ENCODE measurements at regions not wholly inside any gene's neighbourhood (a gene's known extent, or its start where the extent isn't known, plus 50 kb on each side); places are given as distances from the start of the nearest gene placed in this dataset.
"Not testable (repeated sequence)": the region's sequence is repeated elsewhere in the genome, so short reads cannot be mapped to it uniquely, and the experiment has no call there.

DNA sequence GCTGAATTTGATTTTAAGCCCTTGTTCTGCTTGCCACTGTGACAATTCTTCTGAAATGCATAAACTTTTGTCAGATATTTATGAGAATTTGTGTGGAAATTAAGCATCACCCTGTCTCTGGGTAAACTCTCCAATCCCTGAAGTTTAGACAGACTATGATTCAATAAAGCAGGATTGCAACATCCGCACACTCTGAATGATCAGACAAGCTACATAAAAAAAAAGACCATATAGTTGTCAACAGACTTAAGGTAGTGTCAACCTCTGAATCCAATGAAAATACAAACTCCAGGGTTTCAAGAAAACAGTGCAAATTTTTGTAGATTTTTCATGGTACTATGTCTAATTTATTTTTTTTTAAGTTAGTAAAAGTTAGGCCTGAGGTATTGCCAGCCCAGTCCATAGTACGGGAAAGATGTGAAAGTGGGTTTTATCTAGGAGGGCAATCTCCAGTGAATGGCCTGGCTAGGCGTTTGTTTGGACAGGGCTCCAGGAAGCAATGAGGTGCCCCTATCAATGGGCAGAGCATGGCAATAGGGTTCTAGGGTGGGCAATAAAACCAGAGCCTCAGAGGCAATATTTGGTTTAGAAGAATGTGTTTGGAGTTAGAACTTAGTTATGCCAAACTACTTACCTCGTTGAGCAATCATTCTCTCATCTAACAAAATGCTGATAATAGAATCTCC is 762.6 kb upstream of the SEMA6A start:
- no peak for DNase-seq

DNA sequence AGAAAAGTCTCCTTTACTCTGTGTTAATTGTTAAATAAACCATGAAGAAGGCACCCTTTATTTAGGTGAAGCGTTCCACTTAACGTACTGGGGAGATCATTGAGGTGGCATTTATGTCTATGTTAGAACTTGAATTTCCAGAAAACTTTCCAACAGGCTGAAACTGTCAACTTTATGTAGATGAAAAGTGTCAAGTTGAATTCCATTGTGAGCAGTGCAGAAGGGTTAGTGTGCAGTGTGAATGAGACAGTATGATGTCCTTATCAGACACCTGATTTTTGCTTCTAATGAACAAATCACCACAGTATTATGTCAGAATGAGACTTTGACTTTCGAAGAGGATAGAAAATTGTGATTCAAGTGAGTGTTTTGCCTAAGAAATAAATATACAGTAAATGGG is 761.6 kb upstream of the SEMA6A start:
- DNase-seq = no peak

DNA sequence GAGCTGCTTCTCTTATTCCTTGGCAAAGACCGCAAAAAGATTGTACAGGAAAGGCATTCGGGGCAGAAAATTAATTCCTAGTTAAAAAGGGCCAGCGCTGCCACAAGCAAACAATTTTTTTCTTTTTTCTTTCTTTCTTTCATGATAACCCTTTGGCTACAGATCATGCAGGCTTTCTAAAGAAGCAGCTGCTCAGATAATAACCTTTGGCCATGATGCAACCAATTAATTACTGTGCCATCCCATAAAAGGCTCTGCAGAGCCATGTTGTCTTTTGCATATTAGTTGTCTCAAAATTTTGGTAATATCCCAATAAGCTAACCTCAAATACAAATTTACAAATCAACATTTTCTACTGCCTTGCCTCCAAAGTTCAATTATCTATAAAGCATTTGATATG is 758.4 kb upstream of the SEMA6A start:
- DNase-seq = no peak

DNA sequence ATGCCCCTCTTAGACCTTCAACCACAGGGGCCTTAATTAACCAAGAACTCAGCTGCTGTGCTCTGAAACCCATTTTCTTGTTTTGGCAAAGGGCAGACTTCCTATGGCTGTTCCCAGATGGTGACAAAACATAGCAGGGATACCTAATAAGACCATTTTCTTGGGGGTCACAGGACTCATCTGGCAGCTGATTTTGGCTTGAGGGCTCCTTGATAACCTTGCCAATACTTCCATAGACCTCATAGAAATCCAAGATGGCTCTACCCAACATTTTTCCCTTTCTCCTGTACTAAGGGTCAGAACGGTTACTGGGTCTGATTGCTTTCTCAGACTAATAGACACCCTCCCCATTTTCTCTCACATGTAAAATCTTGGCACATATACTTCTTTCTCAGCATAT is 757.7 kb upstream of the SEMA6A start:
- no peak for DNase-seq

DNA sequence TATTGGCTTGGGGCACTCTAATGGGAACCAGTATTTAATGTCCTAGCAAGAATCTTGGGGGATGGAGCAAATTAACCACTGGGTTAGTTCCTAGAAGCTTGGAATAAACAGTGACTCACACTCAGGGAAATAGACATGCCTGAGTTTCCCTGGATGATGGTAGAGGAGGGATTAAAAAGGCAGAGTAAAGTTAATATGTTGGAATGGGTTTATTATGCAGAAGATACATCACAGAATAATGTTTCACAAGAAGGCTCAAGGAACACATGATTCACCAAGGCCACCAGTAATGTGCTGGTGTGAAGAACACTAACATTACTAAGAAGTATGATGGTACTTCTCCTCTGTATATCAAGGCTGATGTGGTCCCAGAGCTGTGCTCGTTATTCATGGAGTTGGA is 752.9 kb upstream of the SEMA6A start:
- no peak for DNase-seq

DNA sequence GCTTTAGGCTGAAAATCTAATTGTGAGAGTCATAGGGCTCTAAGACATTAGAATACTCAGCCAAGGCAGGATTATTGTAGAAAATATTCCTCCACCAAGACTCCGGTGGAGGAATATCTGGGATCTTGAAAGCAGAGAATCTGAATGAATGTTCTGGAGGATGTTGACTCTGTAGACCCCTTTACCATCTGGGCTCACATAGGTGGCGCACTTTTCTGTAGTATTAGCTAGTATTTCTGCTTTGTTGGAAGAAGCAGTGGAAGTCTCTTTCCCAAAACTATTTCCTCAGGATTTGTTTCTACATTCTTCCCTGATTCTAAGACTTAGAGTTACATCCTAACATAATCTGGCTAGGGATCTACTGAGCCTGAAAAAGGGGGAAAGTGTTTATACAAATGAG is 752.4 kb upstream of the SEMA6A start:
- DNase-seq = no peak

DNA sequence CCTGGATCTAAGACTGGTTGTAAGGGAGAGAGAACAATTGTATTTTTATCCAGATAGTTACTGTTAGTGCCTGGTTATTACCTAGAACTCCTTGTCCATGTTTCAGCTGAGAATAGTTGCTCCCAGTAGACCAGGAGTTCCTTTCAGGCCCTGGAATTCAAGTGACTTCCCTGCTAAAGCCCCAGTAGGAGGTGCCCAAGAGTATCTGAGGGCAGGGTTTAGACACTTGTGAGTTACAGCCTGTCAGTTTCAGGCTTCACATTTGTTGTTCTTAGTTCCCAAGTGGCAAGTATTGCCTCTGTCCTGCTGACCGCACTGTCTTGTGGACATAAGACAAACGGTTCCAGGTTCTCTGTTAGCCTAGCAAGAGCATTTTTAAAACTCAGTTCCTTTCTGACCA is 743.9 kb upstream of the SEMA6A start:
- no peak for DNase-seq

DNA sequence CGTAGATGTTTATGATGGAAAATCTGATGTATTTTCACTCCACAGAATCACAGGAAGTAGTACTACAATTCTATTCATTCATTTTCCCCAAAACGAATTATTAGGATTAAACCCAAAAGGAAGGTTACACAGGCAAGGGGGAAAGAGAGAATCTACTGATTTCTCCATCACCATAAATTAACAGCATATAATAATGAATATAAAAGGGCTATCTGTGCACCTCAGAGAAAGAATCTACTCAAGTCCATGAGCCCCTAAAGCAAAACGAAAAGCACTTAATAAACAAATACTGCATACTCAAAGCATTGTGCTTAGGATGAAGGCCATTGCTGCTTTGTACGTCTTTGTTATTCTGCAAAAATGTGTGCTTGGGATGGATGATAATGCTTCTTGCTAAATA is 740.5 kb upstream of the SEMA6A start:
- no peak for DNase-seq

DNA sequence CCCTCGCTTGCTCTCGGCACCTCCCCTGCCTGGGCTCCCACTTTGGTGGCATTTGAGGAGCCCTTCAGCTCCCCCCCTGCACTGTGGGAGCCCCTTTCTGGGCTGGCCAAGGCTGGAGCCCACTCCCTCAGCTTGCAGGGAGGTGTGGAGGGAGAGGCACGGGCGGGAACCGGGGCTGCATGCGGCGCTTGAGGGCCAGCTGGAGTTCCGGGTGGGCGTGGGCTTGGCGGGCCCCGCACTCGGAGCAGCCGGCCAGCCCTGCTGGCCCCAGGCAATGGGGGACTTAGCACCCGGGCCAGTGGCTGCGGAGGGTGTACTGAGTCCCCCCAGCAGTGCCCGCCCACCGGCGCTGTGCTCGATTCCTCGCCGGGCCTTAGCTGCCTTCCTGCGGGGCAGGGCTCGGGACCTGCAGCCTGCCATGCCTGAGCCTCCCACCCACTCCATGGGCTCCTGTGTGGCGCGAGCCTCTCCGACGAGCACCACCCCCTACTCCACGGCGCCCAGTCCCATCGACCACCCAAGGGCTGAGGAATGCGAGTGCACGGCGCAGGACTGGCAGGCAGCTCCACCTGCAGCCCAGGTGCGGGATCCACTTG is 730.0 kb upstream of the SEMA6A start:
- DNase-seq = not testable (repeated sequence)

DNA sequence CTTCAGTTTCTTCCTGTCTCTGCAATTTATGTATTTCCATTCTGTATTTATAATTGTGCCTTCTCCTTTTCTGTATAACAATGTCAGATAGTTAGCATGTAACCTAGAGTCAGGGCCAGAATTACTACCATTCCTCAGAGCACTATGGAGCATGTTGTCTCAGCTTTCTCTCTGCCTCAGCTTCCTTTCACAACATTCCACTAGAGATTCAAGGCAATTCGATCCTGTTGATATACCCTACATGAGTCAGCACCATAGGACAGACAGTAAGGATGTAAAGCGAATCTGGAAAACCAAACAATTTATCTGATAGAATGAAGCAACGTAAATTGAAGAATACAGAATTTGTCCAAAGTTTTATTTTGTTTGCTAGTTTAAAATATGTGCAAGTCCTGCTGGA is 728.3 kb upstream of the SEMA6A start:
- no peak for DNase-seq

DNA sequence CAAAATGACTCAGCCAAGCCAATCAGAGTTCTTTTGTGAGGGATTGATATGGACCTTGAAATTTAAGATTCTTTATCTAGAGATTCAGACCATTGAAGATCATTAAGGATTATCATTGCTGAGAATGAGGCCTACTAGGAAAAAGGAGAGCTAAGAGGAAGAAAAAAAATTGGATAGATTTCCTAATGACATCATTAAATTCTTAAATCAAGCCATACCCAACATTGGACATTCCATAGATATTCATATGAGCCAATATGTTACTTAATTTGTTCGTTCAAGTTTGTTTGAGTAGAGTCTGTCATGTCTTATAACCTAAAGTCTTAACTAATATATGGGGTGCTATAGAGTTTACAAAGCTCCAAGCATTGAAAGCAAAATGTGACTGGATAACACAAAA is 727.9 kb upstream of the SEMA6A start:
- DNase-seq = no peak

DNA sequence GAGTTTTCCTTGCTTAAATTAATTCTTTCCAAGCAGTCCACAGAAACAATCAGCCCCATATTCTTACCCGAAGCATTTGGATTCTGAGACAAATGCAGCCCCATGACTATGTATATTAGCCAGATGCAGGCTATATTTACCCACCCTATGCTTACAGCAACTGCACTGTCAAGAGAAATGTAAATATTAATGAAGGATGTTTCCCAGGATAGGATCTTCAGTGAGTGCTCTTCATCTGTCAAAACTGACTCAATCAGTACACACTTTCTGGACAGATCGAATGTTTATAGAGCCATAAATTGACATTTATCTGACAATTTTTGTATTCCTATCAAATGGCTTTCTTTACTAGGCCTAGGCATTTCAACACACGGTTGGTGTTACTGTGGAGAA is 725.3 kb upstream of the SEMA6A start:
- no peak for DNase-seq

DNA sequence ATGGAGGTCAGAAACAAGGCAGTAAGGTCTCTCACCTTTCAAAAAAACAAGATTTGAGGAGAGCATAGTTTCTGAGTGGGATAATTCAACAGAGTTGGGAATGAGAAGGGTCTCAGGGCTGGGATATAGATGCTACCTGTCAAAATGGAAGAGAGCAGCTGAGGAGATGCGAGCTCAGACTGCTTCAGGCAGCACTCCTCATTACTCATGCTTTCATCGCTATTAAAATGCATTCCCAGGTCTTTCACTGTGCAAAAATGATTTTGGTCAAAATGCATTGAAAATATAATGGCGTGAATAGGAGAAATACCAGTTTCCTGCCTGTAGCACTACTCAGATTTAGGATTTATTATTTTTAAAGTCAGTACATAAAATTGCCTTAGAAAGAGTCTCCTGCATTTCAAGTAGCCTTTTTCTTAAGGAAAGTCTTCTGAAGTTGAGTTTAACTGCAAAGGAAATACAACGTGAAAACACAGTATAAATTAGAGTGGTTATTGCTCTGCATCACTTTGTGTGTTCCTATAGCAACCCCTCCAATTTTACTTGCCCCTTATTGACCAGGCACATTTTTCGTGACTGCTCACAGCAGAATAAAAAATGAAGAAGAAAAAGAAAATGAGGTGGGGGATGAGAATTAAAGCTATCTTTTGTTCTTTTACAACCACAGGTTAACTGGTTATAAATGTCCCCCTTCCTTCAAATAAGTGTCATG is 724.8 kb upstream of the SEMA6A start:
- DNase-seq = no peak

DNA sequence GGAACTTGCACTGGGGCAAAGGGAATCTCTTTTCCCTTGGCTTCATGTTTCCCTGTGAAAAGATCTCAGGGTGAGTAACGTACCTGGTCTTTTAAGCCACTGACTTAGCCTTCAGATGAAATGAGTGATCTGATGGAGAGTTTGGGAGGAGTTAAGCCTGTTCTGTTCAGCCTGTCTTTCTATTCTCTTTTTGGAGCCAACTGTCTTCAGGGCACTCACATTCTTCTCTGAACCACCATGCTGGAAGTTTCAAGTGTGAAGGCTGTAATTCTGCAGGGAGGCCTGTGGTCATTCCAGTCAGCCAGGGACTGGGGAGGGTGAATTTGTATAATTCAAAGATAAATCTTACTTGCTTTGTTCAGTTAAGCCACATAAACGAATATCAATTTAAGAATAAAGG is 722.2 kb upstream of the SEMA6A start:
- no peak for DNase-seq

DNA sequence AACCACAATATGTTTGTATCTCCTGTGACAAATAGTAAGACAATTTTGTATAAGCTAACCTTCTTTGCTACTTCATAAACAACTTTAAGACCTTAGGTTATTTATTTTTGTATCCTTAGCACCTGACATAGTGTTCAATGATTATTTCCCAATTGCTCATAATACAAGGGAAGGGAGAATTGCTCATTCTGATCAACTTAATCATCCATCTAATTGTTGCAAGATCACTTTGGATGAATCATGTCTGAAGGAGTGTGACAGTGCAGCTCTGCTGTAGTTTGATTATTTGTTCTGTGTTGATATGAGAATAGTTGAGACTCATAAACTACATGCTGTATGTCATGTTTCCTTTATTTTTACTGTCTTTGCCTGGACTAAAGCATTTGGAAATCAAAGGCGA is 721.3 kb upstream of the SEMA6A start:
- DNase-seq = no peak

DNA sequence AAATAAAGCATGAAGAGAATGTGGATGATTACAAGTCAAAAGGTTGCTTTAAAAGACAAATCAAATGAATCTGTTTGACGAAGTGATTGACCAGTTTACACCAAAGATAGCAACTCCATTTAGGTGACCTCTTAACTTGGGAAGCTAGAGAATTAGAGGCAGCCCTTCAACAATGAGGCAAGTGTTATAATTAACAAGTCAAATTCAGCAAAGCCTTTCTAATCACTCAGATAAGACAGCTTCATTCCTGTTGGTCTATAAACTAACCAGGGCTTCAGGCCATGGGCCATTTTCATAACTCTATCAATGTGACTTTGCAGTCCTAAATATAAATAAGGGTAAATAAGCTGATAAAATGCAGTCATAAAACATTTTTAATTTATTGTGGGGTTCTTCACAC is 712.2 kb upstream of the SEMA6A start:
- no peak for DNase-seq

DNA sequence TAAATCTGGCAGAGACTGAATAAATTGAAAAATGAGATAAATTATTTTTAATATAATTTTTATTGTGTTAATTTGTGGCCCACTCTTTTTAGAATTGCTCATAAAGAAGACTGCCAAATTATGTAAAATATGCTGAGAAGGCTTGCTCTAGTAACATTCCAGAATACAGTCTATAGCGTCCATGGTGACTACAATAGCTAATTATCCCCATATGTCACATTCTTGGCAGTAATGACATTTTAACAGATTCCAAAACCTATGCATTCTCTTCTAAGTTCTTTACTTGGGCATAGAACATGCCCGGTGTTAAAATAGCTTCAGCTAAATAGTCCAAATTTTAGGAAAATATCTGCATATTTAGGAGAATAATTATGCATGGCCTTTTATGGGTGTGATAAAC is 697.0 kb upstream of the SEMA6A start:
- no peak for DNase-seq

DNA sequence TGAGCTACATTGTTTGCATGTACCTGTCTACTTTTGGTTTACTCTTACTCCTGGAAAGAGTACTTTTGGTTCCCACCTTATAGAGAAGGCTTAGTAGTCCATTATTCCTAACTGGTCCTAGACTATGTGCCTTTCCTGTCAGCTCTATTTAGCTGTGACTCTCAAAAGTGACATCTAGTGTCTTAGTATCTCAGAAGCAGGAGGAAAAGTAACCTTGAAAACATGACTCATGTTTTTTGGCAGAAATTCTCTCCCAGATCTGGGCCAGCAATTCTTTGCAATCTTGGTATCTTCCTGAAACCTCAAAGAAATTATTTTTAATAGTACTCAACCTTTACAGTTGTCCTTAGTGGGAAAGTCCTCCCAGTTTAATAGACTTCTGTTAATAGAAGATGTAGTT is 691.7 kb upstream of the SEMA6A start:
- DNase-seq = no peak

DNA sequence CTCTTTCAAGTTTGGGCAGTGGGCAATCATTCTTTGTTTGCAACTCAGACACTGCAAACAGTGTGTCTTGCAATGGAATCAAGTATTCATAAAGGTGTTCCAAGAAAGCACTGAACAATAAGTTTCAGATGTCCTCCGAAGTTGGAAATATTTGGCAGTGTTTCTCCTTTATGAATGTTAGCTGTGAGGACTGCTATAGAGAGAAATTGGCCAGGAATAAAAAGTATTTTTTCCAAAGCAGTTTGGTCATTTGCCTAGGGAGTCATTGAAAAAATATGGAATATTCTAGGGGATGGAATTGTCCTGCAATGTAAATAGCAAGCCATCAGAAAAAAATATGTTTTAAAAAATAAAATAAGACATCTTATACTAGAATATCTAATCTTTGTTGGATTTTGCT is 688.6 kb upstream of the SEMA6A start:
- DNase-seq = no peak

DNA sequence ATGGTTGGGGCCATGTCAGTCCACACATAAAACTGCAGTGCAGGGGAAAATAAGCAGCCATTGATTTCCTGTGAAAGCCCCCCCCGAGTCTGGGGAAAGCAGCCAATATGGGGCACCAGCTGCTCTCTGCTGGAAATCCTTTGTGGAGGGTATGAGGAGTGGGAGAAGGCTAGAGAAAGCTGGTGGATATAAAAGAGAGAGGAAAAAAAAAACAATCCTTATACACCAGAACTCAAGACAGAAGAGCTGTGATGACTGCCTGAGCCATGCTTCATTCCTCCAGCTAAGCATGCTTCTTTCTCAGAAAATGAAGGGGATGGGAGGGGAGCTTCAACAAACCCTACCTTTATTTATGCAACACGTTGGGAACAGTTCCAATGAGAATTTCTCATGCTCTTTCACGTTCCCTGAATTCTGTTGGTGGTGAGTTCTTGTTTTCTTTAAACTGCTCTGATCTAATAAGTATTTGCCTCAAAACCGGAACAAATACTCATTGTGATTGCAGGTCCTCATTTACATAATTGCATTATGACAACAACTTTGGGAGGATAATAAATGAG is 688.0 kb upstream of the SEMA6A start:
- DNase-seq = no peak

DNA sequence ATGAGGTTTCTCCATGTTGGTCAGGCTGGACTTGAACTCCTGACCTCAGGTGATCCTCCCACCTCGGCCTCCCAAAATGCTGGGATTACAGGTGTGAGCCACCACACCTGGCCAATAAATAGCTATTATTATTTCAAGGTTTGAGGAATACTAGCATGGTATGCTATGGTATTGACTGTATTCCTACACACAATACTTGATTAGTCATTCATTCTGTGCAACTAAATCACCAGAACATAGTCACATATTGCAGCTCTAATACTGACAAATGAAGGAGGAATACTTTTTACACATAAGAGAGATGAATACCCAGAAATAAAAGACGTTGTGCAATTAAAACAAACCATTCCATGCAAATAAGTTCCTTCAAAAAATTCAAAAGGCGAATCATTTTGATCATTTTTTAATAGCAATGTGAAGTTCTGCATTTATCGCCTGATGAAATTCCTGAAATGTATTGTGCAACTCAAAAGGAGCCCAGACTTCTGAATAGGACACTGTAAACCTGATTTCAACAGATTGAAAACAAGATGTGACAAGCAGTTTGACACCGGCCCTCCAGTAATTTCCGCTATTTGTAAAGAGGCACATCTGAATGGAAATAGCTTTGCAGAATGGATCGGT is 687.4 kb upstream of the SEMA6A start:
- no peak for DNase-seq

DNA sequence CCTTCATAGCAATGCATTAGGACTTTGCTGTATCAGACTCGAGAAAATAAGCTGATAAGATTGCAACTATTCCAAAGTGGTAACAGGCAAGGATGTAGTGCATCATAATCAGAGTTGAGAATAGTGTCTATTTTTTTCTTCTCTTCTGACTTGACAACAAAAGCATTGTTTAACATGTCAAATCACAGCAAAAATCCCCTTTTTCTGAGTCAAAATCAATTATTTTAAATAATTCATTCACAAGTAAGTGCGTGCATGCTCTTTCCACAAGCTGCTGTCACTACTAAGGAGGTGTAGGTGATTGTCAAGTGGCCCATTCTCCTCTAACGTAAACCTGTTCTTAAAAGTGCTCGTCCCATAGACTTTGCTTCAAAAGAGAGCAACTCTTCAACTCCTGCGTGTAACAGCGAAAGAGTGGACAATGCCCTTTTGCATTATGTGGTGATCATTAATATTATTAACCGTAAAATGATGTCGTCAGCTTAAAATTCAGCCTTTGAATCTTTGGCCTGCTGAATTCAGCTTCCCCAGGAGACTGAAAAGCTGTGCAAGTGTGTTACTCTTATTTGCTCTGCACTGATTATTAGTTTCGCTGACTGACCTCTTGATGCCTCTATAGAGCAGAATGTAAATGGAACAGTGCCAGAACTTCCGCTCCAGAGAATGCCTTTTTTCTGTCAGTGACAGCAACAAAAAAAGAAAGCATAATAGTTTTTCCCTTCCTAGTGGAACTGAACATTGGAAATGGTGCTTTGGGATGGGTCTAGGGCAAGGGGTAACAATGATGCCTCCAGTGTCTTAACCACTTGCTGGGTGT is 680.8 kb upstream of the SEMA6A start:
- no peak for DNase-seq

DNA sequence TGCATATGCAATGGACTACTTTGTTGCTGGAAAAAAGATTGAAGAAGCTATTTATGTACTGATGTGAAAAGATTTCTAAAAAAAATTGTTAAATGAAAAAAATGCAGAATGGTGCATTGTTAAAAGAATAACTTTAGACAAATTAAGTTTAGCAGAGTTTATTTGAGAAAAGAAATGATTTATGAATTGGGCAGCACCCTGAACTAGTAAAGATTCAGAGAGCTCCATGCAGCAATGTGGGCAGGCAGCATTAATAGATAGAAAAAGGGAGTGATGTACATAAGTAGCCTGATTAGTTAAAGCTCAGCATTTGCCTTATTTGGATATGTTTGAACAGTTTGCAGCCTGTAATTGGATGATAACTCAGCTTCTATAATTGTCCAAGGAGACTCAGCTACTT is 677.9 kb upstream of the SEMA6A start:
- no peak for DNase-seq

Measured in NCI-H2171 (cell line).